Testis (tissue), 2 donors: ENCODE measurements at regions not wholly inside any gene's neighbourhood (a gene's known extent, or its start where the extent isn't known, plus 50 kb on each side); places are given as distances from the start of the nearest gene placed in this dataset.
"Not testable (repeated sequence)": the region's sequence is repeated elsewhere in the genome, so short reads cannot be mapped to it uniquely, and the experiment has no call there.

Experiments used
- DNase-seq: peaks from one replicate; pipeline ENCODE4 v3.0.0-alpha.2; 2019
- H3K27ac ChIP-seq, 2 donors: fragments of 200-600 bp; sonication (generic); one replicate each; pipeline ENCODE4 v1.5.1; 2019
- H3K27me3 ChIP-seq: fragments of 200-600 bp; sonication (generic); one replicate; pipeline ENCODE4 v1.5.1; 2019
- H3K36me3 ChIP-seq: fragments of 200-600 bp; sonication (generic); one replicate; pipeline ENCODE4 v1.5.1; 2017; ENCODE audit warnings: low read depth; ENCODE audit errors: missing control alignments
- H3K4me1 ChIP-seq: fragments of 200-600 bp; sonication (generic); one replicate; pipeline ENCODE4 v1.5.1; 2019
- H3K4me3 ChIP-seq, 2 donors: fragments of 200-600 bp; sonication (generic); one replicate each; pipeline ENCODE4 v1.5.1; 2017 to 2019
- H3K9me3 ChIP-seq: fragments of 200-600 bp; sonication (generic); one replicate; pipeline ENCODE4 v1.5.1; 2017
- CTCF ChIP-seq, 3 experiments: fragments of 450-650 bp in 2 of 3; fragments of 200-600 bp in 1 of 3; sonication (generic) in 1 of 3; IDR thresholded peaks; one replicate each; pipeline ENCODE4 v1.5.1; 2016 to 2019; ENCODE audit warnings: antibody characterized with exemption in 3 of 3, mild to moderate bottlenecking in 2 of 3, moderate library complexity in 1 of 3
- POLR2A ChIP-seq: fragments of 450-650 bp; IDR thresholded peaks from one replicate; pipeline ENCODE4 v1.6.1; 2017; ENCODE audit warnings: antibody characterized with exemption, mild to moderate bottlenecking, moderate library complexity
- WGBS, 2 donors: methylation state at CpG; one replicate each; pipeline ENCODE4 v1.1.5; 2018; 5-methylcytosine and 5-hydroxymethylcytosine counted together
- intact Hi-C: fragments of 100-400 bp; cut with DNase I; formaldehyde crosslinking; loops from one replicate; pipeline ENCODE4 v1.15.1; 2023; ENCODE audit warnings: low total_unique reads

DNA sequence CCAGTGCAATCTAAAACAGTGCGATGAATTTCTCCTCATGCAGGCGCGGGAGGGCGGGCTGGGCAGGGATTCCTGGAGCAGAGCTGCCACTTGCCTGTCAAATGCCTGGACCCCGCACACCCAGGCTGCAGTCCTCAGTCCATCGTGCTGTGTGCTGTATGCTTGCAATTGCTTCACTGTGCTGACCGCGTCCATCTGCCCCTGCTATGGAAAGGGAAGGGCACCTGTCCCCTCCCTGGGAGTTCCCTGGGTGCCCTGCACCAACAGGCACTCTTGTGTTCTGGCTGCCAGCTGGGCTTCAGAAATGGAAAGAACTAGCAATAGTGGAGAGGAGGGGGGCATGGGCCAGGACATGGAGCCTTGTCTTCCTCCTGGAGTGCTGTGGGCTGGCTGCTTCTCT is 185.4 kb upstream of the B3GAT1 start:
- 93 to 96% methylated on average over 3 to 8 of the region's 8 CpGs for WGBS, 2 donors
- Histone ChIP-seq H3K27ac (no peak overlapping the region), H3K9me3 (no peaks in the 10 kb centered on the region), H3K4me3 (no peak overlapping the region), H3K27me3 (no peaks in the 10 kb centered on the region), H3K36me3 (no peaks in the 10 kb centered on the region), H3K4me1 (no peaks in the 10 kb centered on the region)
- intact Hi-C loops = no loop called here
- no peak for DNase-seq
- no peak for TF ChIP-seq POLR2A

DNA sequence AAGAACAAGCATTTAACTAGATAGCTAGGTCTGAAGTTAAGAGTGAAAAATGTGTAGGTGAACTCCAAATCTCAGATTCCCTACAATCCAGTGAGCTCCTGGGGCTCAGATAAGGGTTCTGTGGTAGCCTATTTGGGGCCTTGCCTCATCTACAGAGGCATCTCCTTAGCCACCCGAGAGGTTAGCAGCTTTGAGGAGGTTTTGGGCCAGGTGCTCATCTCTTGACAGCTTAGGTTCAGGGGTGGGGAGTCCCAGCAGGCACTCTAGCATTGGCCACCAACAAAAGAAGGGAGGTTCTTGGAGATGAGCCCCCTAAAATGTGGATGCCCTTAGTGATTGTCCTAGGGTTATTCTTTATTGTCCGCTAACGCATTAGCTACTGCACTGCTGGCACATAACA is 184.4 kb upstream of the B3GAT1 start:
- Histone ChIP-seq H3K9me3 (no peaks in the 10 kb centered on the region), H3K27ac (no peak overlapping the region), H3K36me3 (no peaks in the 10 kb centered on the region), H3K4me3 (no peak overlapping the region), H3K4me1 (no peaks in the 10 kb centered on the region), H3K27me3 (no peaks in the 10 kb centered on the region)
- TF ChIP-seq POLR2A (no peak), CTCF (IDR thresholded peaks at IDR 0.05) (no peak)
- WGBS, 2 donors = 90 to 94% methylated on average over 3 of the region's 3 CpGs
- no peak for DNase-seq
- intact Hi-C loops = no loop called here

DNA sequence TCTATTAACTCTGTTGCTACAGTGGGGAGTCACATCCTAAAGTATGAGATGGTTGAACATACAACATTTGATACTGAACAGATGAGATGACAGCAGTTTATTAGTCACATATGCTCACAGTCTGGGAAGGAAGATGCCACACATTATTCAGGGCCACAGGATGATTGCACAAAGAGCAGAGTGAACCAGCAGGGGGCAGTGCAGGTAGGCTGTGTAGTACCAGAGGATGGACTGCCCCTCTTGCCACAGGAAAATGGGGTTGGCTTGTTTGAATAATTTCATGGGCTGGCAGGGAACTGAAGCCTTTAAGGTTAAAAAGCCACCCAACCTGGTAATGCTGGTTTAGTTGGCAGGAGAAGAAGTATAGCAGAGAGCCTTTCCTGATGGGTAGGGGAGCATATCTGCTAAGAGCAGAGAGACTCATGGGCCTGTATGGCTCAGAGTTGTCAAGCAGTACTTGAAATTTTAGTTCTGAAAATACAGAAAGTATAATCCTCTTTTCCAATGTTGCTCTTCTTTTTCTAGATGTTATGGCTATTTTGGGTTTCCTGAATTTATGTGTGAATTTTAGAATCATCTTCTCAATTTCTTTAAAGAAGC is 180.4 kb upstream of the B3GAT1 start:
- intact Hi-C loops = no loop called here
- peak; percentile 89 for DNase-seq

DNA sequence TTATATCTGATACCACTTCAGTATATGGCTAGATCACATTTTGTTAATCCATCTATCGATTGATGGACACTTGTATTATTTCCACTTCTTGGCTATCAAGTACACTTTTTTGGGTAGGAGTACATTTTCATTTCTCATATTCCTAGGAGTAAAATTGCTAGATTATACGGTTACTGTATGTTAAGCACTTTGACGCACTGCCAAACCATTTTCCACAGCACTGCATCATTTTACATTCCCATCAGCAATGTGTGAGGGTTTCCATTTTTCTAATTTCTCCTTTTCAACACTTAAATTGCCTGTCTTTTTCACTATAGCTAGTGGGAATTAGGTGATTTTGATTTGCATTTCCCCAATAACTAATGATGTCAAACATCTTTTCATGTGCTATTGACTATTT is 179.3 kb upstream of the B3GAT1 start:
- Histone ChIP-seq H3K36me3 (no peaks in the 10 kb centered on the region), H3K27ac (no peak overlapping the region), H3K4me3 (no peak overlapping the region), H3K4me1 (no peaks in the 10 kb centered on the region), H3K27me3 (no peaks in the 10 kb centered on the region), H3K9me3 (no peaks in the 10 kb centered on the region)
- DNase-seq = no peak
- TF ChIP-seq CTCF (IDR thresholded peaks at IDR 0.05) = no peak
- no peak for TF ChIP-seq POLR2A
- 76 to 85% methylated on average over 3 of the region's 3 CpGs for WGBS, 2 donors
- intact Hi-C loops = no loop called here

More for the DNA sequence above, 180.4 kb upstream of the B3GAT1 start:
- no peak overlapping the region for H3K4me3 ChIP-seq
- no peaks in the 10 kb centered on the region for H3K27me3 ChIP-seq
- no peaks in the 10 kb centered on the region for H3K4me1 ChIP-seq
- TF ChIP-seq CTCF (IDR thresholded peaks at IDR 0.05) = peak in 2 of 3 experiments; percentile 33 to 51
- TF ChIP-seq POLR2A = no peak
- H3K9me3 ChIP-seq = no peaks in the 10 kb centered on the region
- H3K36me3 ChIP-seq = no peaks in the 10 kb centered on the region
- no peak overlapping the region for H3K27ac ChIP-seq

DNA sequence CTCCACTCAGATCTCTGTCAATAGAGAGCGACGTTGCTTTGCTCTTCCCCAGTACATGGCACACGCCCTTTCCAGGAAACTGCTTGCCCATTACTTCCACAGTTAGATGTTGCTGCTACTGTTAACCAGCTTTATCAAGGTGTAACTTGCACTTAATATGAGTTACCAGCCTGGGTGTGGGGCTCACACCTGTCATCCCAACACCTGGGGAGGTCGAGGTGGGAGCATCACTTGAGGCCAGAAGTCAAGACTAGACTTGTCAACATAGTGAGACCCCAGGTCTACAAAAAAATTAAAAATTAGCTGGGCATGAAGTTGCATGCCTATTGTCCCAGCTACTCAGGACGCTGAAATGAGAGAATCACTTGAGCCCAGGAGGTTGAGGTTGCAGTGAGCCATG is 177.1 kb upstream of the B3GAT1 start:
- Histone ChIP-seq H3K36me3 (no peaks in the 10 kb centered on the region), H3K27ac (no peak overlapping the region), H3K4me1 (peaks cover 16% of the 10 kb centered on the region), H3K4me3 (no peak overlapping the region), H3K9me3 (no peaks in the 10 kb centered on the region), H3K27me3 (no peaks in the 10 kb centered on the region)
- TF ChIP-seq POLR2A (no peak), CTCF (IDR thresholded peaks at IDR 0.05) (no peak)
- WGBS, 2 donors = 47 to 65% methylated on average over 5 of the region's 5 CpGs
- intact Hi-C loops = no loop called here
- no peak for DNase-seq

DNA sequence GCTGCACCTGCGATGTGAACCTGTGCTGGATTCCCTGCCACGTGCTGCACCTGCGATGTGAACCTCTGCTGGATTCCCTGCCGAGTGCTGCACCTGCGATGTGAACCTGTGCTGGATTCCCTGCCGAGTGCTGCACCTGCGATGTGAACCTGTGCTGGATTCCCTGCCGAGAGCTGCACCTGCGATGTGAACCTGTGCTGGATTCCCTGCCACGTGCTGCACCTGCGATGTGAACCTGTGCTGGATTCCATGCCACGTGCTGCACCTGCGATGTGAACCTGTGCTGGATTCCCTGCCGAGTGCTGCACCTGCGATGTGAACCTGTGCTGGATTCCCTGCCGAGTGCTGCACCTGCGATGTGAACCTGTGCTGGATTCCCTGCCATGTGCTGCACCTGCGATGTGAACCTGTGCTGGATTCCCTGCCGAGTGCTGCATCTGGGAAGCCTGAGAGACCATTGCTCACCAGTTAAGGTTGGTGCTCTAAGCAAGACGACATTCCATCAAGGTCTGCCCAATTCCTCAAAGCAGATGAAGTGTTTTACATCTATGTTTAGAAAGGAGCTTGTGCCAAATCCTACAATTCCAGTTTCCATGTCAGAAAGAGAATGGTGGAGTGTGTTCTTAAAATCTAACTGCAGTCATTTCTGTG is 176.5 kb upstream of the B3GAT1 start:
- intact Hi-C loops, H3K27me3 ChIP-seq, H3K27ac ChIP-seq, H3K4me3 ChIP-seq, DNase-seq, H3K9me3 ChIP-seq, H3K36me3 ChIP-seq: not testable (repeated sequence)
- peaks cover 16% of the 10 kb centered on the region for H3K4me1 ChIP-seq
- WGBS, 2 donors = 67 to 88% methylated on average over 13 to 20 of the region's 20 CpGs
